Spinal cord (tissue), 9 donors: ENCODE measurements at regions not wholly inside any gene's neighbourhood (a gene's known extent, or its start where the extent isn't known, plus 50 kb on each side); places are given as distances from the start of the nearest gene placed in this dataset.

Experiments
- DNase-seq, 6 donors: peaks; one replicate each; pipeline versions ENCODE4 v3.0.0 to v3.0.0-alpha.2; 2013 to 2015; ENCODE audit warnings: low spot score in 6 of 6, low read depth in 4 of 6
- H3K27ac ChIP-seq: one replicate; pipeline ENCODE4 v1.5.1; 2013; ENCODE audit warnings: low read depth, low read length, control low read depth
- H3K27me3 ChIP-seq: one replicate; pipeline ENCODE4 v1.6.1; 2013; ENCODE audit warnings: low read length; ENCODE audit not compliant: control insufficient read depth, insufficient read depth
- H3K36me3 ChIP-seq: one replicate; pipeline ENCODE4 v1.6.1; 2013; ENCODE audit warnings: low read length; ENCODE audit not compliant: control insufficient read depth, insufficient read depth
- H3K4me1 ChIP-seq: one replicate; pipeline ENCODE4 v1.6.1; 2013; ENCODE audit warnings: low read length; ENCODE audit not compliant: control insufficient read depth, insufficient read depth
- H3K4me3 ChIP-seq: one replicate; pipeline ENCODE4 v1.5.1; 2013; ENCODE audit warnings: low read depth, low read length, control low read depth
- H3K9me3 ChIP-seq: one replicate; pipeline ENCODE4 v1.6.1; 2013; ENCODE audit warnings: low read length; ENCODE audit not compliant: control insufficient read depth, insufficient read depth
- WGBS: methylation state at CpG from one replicate; pipeline ENCODE4 v1.1.5; 2013; ENCODE audit warnings: missing lambda C conversion rate; ENCODE audit not compliant: insufficient coverage; 5-methylcytosine and 5-hydroxymethylcytosine counted together
- donor health status: healthy.

- 71% methylated on average over 1 of the region's 5 CpGs for WGBS
- no peaks in the 10 kb centered on the region for H3K9me3 ChIP-seq
- H3K4me1 ChIP-seq, result no peaks in the 10 kb centered on the region
- H3K27ac ChIP-seq, result no peak overlapping the region
- no peaks in the 10 kb centered on the region for H3K27me3 ChIP-seq
- H3K4me3 ChIP-seq, result no peak overlapping the region
- no peaks in the 10 kb centered on the region for H3K36me3 ChIP-seq
- no peak for DNase-seq
These were observed 101.0 kb upstream of the GUCA2B start for GRCh38 chr1:42052072-42052699.

GRCh38 chr1:42047508-42047880 is 105.7 kb upstream of the GUCA2B start:
- WGBS, result no CpG with 5 or more reads among the region's 1 CpG
- DNase-seq, result peak in 1 of 6 donors; percentile 8

GRCh38 chr1:42046761-42047507 is 106.3 kb upstream of the GUCA2B start:
- peak in 2 of 6 donors; percentile 12 to 77 for DNase-seq
- Histone ChIP-seq H3K27ac (no peak overlapping the region), H3K27me3 (no peaks in the 10 kb centered on the region), H3K9me3 (no peaks in the 10 kb centered on the region), H3K36me3 (no peaks in the 10 kb centered on the region), H3K4me3 (no peak overlapping the region), H3K4me1 (peaks cover 5% of the 10 kb centered on the region)
- 53% methylated on average over 1 of the region's 4 CpGs for WGBS

More at GRCh38 chr1:42047508-42047880, 105.7 kb upstream of the GUCA2B start:
- H3K4me1 ChIP-seq, result peaks cover 5% of the 10 kb centered on the region
- H3K36me3 ChIP-seq, result no peaks in the 10 kb centered on the region
- H3K4me3 ChIP-seq, result no peak overlapping the region
- H3K27me3 ChIP-seq, result no peaks in the 10 kb centered on the region
- H3K9me3 ChIP-seq, result no peaks in the 10 kb centered on the region
- no peak overlapping the region for H3K27ac ChIP-seq

- H3K27ac ChIP-seq, result no peak overlapping the region
- WGBS, result 100% methylated on average over 2 of the region's 3 CpGs
- peaks cover 5% of the 10 kb centered on the region for H3K4me1 ChIP-seq
- H3K4me3 ChIP-seq, result no peak overlapping the region
- no peaks in the 10 kb centered on the region for H3K36me3 ChIP-seq
- no peaks in the 10 kb centered on the region for H3K9me3 ChIP-seq
- H3K27me3 ChIP-seq, result no peaks in the 10 kb centered on the region
- no peak for DNase-seq
These were observed 108.9 kb upstream of the GUCA2B start for GRCh38 chr1:42044346-42044745.

- H3K4me3 ChIP-seq, result no peak overlapping the region
- no CpG with 5 or more reads among the region's 1 CpG for WGBS
- no peaks in the 10 kb centered on the region for H3K36me3 ChIP-seq
- DNase-seq, result no peak
- peaks cover 5% of the 10 kb centered on the region for H3K4me1 ChIP-seq
- H3K9me3 ChIP-seq, result no peaks in the 10 kb centered on the region
- H3K27me3 ChIP-seq, result no peaks in the 10 kb centered on the region
- H3K27ac ChIP-seq, result no peak overlapping the region
These were observed 109.4 kb upstream of the GUCA2B start for GRCh38 chr1:42043811-42044210.

- WGBS, result no CpG with 5 or more reads among the region's 2 CpGs
- Histone ChIP-seq H3K27me3 (no peaks in the 10 kb centered on the region), H3K36me3 (no peaks in the 10 kb centered on the region), H3K4me1 (peaks cover 5% of the 10 kb centered on the region), H3K4me3 (no peak overlapping the region), H3K27ac (no peak overlapping the region), H3K9me3 (no peaks in the 10 kb centered on the region)
- DNase-seq, result no peak
These were observed 110.0 kb upstream of the GUCA2B start for GRCh38 chr1:42043182-42043581.

GRCh38 chr1:42041031-42041430 is 112.2 kb upstream of the GUCA2B start:
- no peak overlapping the region for H3K4me3 ChIP-seq
- H3K27me3 ChIP-seq, result no peaks in the 10 kb centered on the region
- H3K27ac ChIP-seq, result no peak overlapping the region
- DNase-seq, result no peak
- peaks cover 6% of the 10 kb centered on the region for H3K4me1 ChIP-seq
- WGBS, result 87% methylated on average over 12 of the region's 17 CpGs
- no peaks in the 10 kb centered on the region for H3K9me3 ChIP-seq
- H3K36me3 ChIP-seq, result no peaks in the 10 kb centered on the region

GRCh38 chr1:42040159-42040558 is 113.1 kb upstream of the GUCA2B start:
- H3K27me3 ChIP-seq, result no peaks in the 10 kb centered on the region
- WGBS, result 93% methylated on average over 10 of the region's 14 CpGs
- no peak overlapping the region for H3K4me3 ChIP-seq
- H3K36me3 ChIP-seq, result no peaks in the 10 kb centered on the region
- peaks cover 9% of the 10 kb centered on the region for H3K4me1 ChIP-seq
- H3K27ac ChIP-seq, result no peak overlapping the region
- no peak for DNase-seq
- no peaks in the 10 kb centered on the region for H3K9me3 ChIP-seq

- Histone ChIP-seq H3K27me3 (peaks cover 5% of the 10 kb centered on the region), H3K9me3 (no peaks in the 10 kb centered on the region), H3K4me1 (peaks cover 15% of the 10 kb centered on the region), H3K4me3 (no peak overlapping the region), H3K36me3 (no peaks in the 10 kb centered on the region), H3K27ac (no peak overlapping the region)
- WGBS, result 92% methylated on average over 4 of the region's 4 CpGs
- DNase-seq, result no peak
These were observed 114.9 kb upstream of the GUCA2B start for GRCh38 chr1:42038261-42038660.

GRCh38 chr1:42037586-42037985 is 115.6 kb upstream of the GUCA2B start:
- 71% methylated on average over 3 of the region's 3 CpGs for WGBS

More at GRCh38 chr1:42037586-42037985, 115.6 kb upstream of the GUCA2B start:
- Histone ChIP-seq H3K4me3 (no peak overlapping the region), H3K27ac (no peak overlapping the region), H3K36me3 (no peaks in the 10 kb centered on the region), H3K9me3 (no peaks in the 10 kb centered on the region), H3K4me1 (peaks cover 15% of the 10 kb centered on the region), H3K27me3 (peaks cover 11% of the 10 kb centered on the region)
- no peak for DNase-seq
